GM23338 (cell line): ENCODE measurements at regions not wholly inside any gene's neighbourhood (a gene's known extent, or its start where the extent isn't known, plus 50 kb on each side); places are given as distances from the start of the nearest gene placed in this dataset.
"Not testable (repeated sequence)": the region's sequence is repeated elsewhere in the genome, so short reads cannot be mapped to it uniquely, and the experiment has no call there.

Experiments used
- CREB1 ChIP-seq: fragments of 250-450 bp; sonication (Bioruptor Pico); IDR thresholded peaks from 2 replicates; pipeline ENCODE4 v1.5.0; 2020; ENCODE audit warnings: low read depth, mild to moderate bottlenecking, moderate library complexity
- EZH2 ChIP-seq: fragments of 200-600 bp; sonication (generic); IDR thresholded peaks from one replicate; pipeline ENCODE4 v1.8.0; 2017; ENCODE audit warnings: antibody characterized with exemption, mild to moderate bottlenecking, low read depth; ENCODE audit not compliant: unreplicated experiment
- EZH2phosphoT487 ChIP-seq: fragments of 200-600 bp; sonication (generic); IDR thresholded peaks from one replicate; pipeline ENCODE4 v1.8.1; 2018; ENCODE audit warnings: antibody characterized with exemption; ENCODE audit not compliant: unreplicated experiment
- POLR2AphosphoS5 ChIP-seq: IDR thresholded peaks from 2 replicates; pipeline ENCODE4 v1.6.1; 2016; ENCODE audit warnings: antibody characterized with exemption, low read depth
- STAT1 ChIP-seq: IDR thresholded peaks from one replicate; pipeline ENCODE4 v1.6.1; 2016; ENCODE audit warnings: antibody characterized with exemption; ENCODE audit not compliant: unreplicated experiment
- ZNF331 ChIP-seq: fragments of 250-450 bp; sonication (Bioruptor Pico); IDR thresholded peaks from 2 replicates; pipeline ENCODE4 v1.5.0; 2020; ENCODE audit warnings: low read depth, mild to moderate bottlenecking, moderate library complexity
- TF ChIP-seq, protein P1 (sequence below), 2 experiments: fragments of 200-600 bp in 1 of 2; sonication (generic) in 1 of 2; conservative IDR thresholded peaks; 2 replicates each; pipeline versions ENCODE4 v1.5.1 to v1.6.1; 2016 to 2017; ENCODE audit warnings: antibody characterized with exemption in 2 of 2, low read depth in 2 of 2, mild to moderate bottlenecking in 2 of 2, moderate library complexity in 1 of 2
- TF ChIP-seq, protein P2 (sequence below): IDR thresholded peaks from one replicate; pipeline ENCODE4 v1.6.1; 2018; ENCODE audit warnings: antibody characterized with exemption; ENCODE audit not compliant: unreplicated experiment
- TF ChIP-seq, protein P3 (sequence below): IDR thresholded peaks from 2 replicates; pipeline ENCODE4 v1.6.1; 2016; ENCODE audit warnings: antibody characterized with exemption

DNA sequence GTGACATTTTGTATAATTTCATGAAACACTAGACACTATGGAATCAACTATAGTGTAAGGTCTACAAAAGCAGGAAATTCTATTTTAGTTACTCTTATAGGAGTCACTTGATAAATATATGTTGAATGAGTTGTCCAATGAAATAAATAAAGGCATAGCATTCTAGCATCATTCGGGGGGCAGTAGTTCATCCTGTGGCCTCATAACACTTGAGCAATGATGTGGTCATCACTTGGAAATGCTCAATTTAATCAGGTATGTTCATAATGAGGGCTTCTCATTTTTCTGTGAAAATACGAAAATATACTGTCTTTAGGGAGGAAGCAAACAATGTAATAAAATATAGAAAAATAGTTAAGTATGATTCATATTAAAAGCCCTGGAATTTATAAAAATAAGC is 55.4 kb upstream of the NBPF15 start:
- TF ChIP-seq, protein P1, sequence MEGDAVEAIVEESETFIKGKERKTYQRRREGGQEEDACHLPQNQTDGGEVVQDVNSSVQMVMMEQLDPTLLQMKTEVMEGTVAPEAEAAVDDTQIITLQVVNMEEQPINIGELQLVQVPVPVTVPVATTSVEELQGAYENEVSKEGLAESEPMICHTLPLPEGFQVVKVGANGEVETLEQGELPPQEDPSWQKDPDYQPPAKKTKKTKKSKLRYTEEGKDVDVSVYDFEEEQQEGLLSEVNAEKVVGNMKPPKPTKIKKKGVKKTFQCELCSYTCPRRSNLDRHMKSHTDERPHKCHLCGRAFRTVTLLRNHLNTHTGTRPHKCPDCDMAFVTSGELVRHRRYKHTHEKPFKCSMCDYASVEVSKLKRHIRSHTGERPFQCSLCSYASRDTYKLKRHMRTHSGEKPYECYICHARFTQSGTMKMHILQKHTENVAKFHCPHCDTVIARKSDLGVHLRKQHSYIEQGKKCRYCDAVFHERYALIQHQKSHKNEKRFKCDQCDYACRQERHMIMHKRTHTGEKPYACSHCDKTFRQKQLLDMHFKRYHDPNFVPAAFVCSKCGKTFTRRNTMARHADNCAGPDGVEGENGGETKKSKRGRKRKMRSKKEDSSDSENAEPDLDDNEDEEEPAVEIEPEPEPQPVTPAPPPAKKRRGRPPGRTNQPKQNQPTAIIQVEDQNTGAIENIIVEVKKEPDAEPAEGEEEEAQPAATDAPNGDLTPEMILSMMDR (conservative IDR thresholded peaks at IDR 0.05; ENCODE audit: low read depth in 2 of 2) = not testable (repeated sequence)
- not testable (repeated sequence) for TF ChIP-seq POLR2AphosphoS5; EZH2; CREB1; STAT1; ZNF331 (CRISPR knock-in tag); EZH2phosphoT487
- TF ChIP-seq, protein P2, sequence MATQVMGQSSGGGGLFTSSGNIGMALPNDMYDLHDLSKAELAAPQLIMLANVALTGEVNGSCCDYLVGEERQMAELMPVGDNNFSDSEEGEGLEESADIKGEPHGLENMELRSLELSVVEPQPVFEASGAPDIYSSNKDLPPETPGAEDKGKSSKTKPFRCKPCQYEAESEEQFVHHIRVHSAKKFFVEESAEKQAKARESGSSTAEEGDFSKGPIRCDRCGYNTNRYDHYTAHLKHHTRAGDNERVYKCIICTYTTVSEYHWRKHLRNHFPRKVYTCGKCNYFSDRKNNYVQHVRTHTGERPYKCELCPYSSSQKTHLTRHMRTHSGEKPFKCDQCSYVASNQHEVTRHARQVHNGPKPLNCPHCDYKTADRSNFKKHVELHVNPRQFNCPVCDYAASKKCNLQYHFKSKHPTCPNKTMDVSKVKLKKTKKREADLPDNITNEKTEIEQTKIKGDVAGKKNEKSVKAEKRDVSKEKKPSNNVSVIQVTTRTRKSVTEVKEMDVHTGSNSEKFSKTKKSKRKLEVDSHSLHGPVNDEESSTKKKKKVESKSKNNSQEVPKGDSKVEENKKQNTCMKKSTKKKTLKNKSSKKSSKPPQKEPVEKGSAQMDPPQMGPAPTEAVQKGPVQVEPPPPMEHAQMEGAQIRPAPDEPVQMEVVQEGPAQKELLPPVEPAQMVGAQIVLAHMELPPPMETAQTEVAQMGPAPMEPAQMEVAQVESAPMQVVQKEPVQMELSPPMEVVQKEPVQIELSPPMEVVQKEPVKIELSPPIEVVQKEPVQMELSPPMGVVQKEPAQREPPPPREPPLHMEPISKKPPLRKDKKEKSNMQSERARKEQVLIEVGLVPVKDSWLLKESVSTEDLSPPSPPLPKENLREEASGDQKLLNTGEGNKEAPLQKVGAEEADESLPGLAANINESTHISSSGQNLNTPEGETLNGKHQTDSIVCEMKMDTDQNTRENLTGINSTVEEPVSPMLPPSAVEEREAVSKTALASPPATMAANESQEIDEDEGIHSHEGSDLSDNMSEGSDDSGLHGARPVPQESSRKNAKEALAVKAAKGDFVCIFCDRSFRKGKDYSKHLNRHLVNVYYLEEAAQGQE = not testable (repeated sequence)
- TF ChIP-seq, protein P3, sequence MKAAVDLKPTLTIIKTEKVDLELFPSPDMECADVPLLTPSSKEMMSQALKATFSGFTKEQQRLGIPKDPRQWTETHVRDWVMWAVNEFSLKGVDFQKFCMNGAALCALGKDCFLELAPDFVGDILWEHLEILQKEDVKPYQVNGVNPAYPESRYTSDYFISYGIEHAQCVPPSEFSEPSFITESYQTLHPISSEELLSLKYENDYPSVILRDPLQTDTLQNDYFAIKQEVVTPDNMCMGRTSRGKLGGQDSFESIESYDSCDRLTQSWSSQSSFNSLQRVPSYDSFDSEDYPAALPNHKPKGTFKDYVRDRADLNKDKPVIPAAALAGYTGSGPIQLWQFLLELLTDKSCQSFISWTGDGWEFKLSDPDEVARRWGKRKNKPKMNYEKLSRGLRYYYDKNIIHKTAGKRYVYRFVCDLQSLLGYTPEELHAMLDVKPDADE = not testable (repeated sequence)
